Brain microvascular endothelial cell (primary cell): ENCODE measurements at regions not wholly inside any gene's neighbourhood (a gene's known extent, or its start where the extent isn't known, plus 50 kb on each side); places are given as distances from the start of the nearest gene placed in this dataset.

Experiments used
- DNase-seq: peaks from one replicate; pipeline ENCODE4 v3.0.0-alpha.2; 2020
- H3K27ac ChIP-seq: fragments of 250-450 bp; sonication (Bioruptor Pico); 2 replicates; pipeline ENCODE4 v1.5.1; 2020; ENCODE audit warnings: mild to moderate bottlenecking, moderate library complexity
- H3K27me3 ChIP-seq: fragments of 250-450 bp; sonication (Bioruptor Pico); replicated peaks from 2 replicates; pipeline ENCODE4 v1.5.1; 2020; ENCODE audit warnings: mild to moderate bottlenecking
- H3K36me3 ChIP-seq: fragments of 250-450 bp; sonication (Bioruptor Pico); replicated peaks from 2 replicates; pipeline ENCODE4 v1.5.1; 2020; ENCODE audit warnings: mild to moderate bottlenecking
- H3K4me3 ChIP-seq: 2 replicates; pipeline ENCODE4 v1.5.1; 2011; ENCODE audit warnings: low read depth, mild to moderate bottlenecking, control low read depth, low read length, moderate library complexity
- CTCF ChIP-seq: IDR thresholded peaks from 2 replicates; pipeline ENCODE4 v1.5.1; 2011; ENCODE audit warnings: low read depth, mild to moderate bottlenecking, moderate library complexity, low read length, control low read depth, inconsistent platforms; ENCODE audit errors: missing control alignments
- in situ Hi-C: cut with HindIII; loops from 2 replicates; pipeline ENCODE4 v1.10.0; 2017; ENCODE audit warnings: low sequenced_read_pairs, low pct_ligation_motif_present

- Histone ChIP-seq H3K36me3 (no peaks in the 10 kb centered on the region), H3K27ac (no peak overlapping the region), H3K27me3 (no peaks in the 10 kb centered on the region), H3K4me3 (no peak overlapping the region)
- no peak for DNase-seq
- no peak for TF ChIP-seq CTCF
- in situ Hi-C loops = no loop called here
These were observed 372.6 kb upstream of the RIOK2 start for GRCh38 chr5:97555644-97555981.

GRCh38 chr5:97559827-97560598 is 377.0 kb upstream of the RIOK2 start:
- no peak overlapping the region for H3K27ac ChIP-seq
- in situ Hi-C loops = no loop called here
- H3K36me3 ChIP-seq = no peaks in the 10 kb centered on the region
- no peak for DNase-seq
- no peak for TF ChIP-seq CTCF
- H3K27me3 ChIP-seq = no peaks in the 10 kb centered on the region
- H3K4me3 ChIP-seq = no peak overlapping the region

DNA sequence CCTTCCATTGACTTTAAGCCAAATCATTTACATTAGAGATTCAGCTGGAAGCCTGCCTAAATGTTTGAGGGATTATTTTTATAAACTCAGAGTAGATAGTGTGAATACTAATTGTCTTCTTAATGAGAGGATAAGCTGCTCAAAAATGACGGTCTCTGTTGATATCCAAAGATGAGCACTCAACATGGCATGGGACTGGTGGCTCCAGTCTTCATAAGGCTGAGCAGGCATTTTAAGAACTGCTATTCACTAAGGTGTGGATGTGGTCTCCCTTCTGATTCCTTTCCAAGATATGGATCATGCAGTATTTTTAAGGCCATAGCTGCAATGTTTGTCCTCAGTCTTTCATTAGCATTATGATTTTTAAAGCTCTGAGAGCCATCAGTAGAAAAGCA is 377.5 kb upstream of the RIOK2 start:
- H3K27ac ChIP-seq = no peak overlapping the region
- no peak for DNase-seq
- no peaks in the 10 kb centered on the region for H3K27me3 ChIP-seq
- no peak for TF ChIP-seq CTCF
- in situ Hi-C loops = no loop called here
- no peak overlapping the region for H3K4me3 ChIP-seq
- no peaks in the 10 kb centered on the region for H3K36me3 ChIP-seq

- Histone ChIP-seq H3K27me3 (no peaks in the 10 kb centered on the region), H3K4me3 (no peak overlapping the region), H3K36me3 (no peaks in the 10 kb centered on the region), H3K27ac (no peak overlapping the region)
- TF ChIP-seq CTCF = no peak
- in situ Hi-C loops = no loop called here
- DNase-seq = no peak
These were observed 380.1 kb upstream of the RIOK2 start for GRCh38 chr5:97563050-97563657.

- in situ Hi-C loops = no loop called here
- H3K27me3 ChIP-seq = no peaks in the 10 kb centered on the region
- H3K27ac ChIP-seq = no peak overlapping the region
- TF ChIP-seq CTCF = no peak
- no peak for DNase-seq
- H3K36me3 ChIP-seq = no peaks in the 10 kb centered on the region
- H3K4me3 ChIP-seq = no peak overlapping the region
These were observed 385.3 kb upstream of the RIOK2 start for GRCh38 chr5:97568382-97568781.

- Histone ChIP-seq H3K27ac (no peak overlapping the region), H3K36me3 (no peaks in the 10 kb centered on the region), H3K4me3 (no peak overlapping the region), H3K27me3 (no peaks in the 10 kb centered on the region)
- in situ Hi-C loops = no loop called here
- DNase-seq = no peak
- no peak for TF ChIP-seq CTCF
These were observed 387.2 kb upstream of the RIOK2 start for GRCh38 chr5:97570242-97570641.
